ENCODE measurements at regions not wholly inside any gene's neighbourhood (a gene's known extent, or its start where the extent isn't known, plus 50 kb on each side); places are given as distances from the start of the nearest gene placed in this dataset.

- no peaks in the 10 kb centered on the region for H3K27me3 ChIP-seq (ENCODE audit: insufficient read depth, low read depth, low read length)
- no peak for TF ChIP-seq POLR2AphosphoS5 (IDR thresholded peaks at IDR 0.05)
- TF ChIP-seq CTCF (IDR thresholded peaks at IDR 0.05; ENCODE audit: poor library complexity, severe bottlenecking) = no peak
- no peak for TF ChIP-seq EZH2 (IDR thresholded peaks at IDR 0.05; ENCODE audit: borderline replicate concordance, insufficient read depth, low read length, poor library complexity, severe bottlenecking)
- no peak for TF ChIP-seq TAF1 (IDR thresholded peaks at IDR 0.05; ENCODE audit: low read depth)
- TF ChIP-seq SMC3 (conservative IDR thresholded peaks at IDR 0.05; ENCODE audit: poor library complexity) = no peak
- no peak for TF ChIP-seq MXI1 (conservative IDR thresholded peaks at IDR 0.05; ENCODE audit: poor library complexity, severe bottlenecking)
- no peak for TF ChIP-seq EP300 (conservative IDR thresholded peaks at IDR 0.05; ENCODE audit: poor library complexity, severe bottlenecking)
- no peak for TF ChIP-seq RAD21 (conservative IDR thresholded peaks at IDR 0.05)
- TF ChIP-seq, protein P1, sequence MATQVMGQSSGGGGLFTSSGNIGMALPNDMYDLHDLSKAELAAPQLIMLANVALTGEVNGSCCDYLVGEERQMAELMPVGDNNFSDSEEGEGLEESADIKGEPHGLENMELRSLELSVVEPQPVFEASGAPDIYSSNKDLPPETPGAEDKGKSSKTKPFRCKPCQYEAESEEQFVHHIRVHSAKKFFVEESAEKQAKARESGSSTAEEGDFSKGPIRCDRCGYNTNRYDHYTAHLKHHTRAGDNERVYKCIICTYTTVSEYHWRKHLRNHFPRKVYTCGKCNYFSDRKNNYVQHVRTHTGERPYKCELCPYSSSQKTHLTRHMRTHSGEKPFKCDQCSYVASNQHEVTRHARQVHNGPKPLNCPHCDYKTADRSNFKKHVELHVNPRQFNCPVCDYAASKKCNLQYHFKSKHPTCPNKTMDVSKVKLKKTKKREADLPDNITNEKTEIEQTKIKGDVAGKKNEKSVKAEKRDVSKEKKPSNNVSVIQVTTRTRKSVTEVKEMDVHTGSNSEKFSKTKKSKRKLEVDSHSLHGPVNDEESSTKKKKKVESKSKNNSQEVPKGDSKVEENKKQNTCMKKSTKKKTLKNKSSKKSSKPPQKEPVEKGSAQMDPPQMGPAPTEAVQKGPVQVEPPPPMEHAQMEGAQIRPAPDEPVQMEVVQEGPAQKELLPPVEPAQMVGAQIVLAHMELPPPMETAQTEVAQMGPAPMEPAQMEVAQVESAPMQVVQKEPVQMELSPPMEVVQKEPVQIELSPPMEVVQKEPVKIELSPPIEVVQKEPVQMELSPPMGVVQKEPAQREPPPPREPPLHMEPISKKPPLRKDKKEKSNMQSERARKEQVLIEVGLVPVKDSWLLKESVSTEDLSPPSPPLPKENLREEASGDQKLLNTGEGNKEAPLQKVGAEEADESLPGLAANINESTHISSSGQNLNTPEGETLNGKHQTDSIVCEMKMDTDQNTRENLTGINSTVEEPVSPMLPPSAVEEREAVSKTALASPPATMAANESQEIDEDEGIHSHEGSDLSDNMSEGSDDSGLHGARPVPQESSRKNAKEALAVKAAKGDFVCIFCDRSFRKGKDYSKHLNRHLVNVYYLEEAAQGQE (IDR thresholded peaks at IDR 0.05; ENCODE audit: borderline replicate concordance) = no peak
- H3K27ac ChIP-seq (ENCODE audit: low read length) = no peak overlapping the region
- no peak overlapping the region for H2AFZ ChIP-seq (ENCODE audit: low read depth, low read length)
- H3K9me2 ChIP-seq (ENCODE audit: insufficient read depth, low read length) = no peaks in the 10 kb centered on the region
- H3K9me3 ChIP-seq (ENCODE audit: low read length) = no peaks in the 10 kb centered on the region
- no peaks in the 10 kb centered on the region for H4K20me1 ChIP-seq (ENCODE audit: insufficient read depth)
- no peak overlapping the region for H3K4me2 ChIP-seq (ENCODE audit: low read length)
- no peak overlapping the region for H3K4me3 ChIP-seq (ENCODE audit: low read length)
- no peaks in the 10 kb centered on the region for H3F3A ChIP-seq (ENCODE audit: insufficient read depth, low read length, poor library complexity, severe bottlenecking)
- no peaks in the 10 kb centered on the region for H3K79me2 ChIP-seq (replicated peaks; ENCODE audit: insufficient read depth, low read length)
- peaks cover 5% of the 10 kb centered on the region for H3K36me3 ChIP-seq (ENCODE audit: insufficient read depth, low read length)
- no peak overlapping the region for H3K9ac ChIP-seq (ENCODE audit: low read length)
Observed at GRCh38 chr6:19782588-19782987, 54.6 kb upstream of the ID4 start.

Small RNA genes in the stretch of these regions (small RNA-seq; reads per million reads assigned to genes)
- gene MIR548A1 = 0 to 0.92 (median 0) reads per million in 3 experiments
- gene RNA5SP205 = 0 reads per million in 3 experiments
- 0 reads per million in 3 experiments for gene RNU6-801P
